Hepatocyte (in vitro differentiated cells): ENCODE measurements at regions not wholly inside any gene's neighbourhood (a gene's known extent, or its start where the extent isn't known, plus 50 kb on each side); places are given as distances from the start of the nearest gene placed in this dataset.

Source experiments
- DNase-seq: peaks from one replicate; pipeline ENCODE4 v3.0.0-alpha.2; 2016; ENCODE audit warnings: low spot score
- H2AFZ ChIP-seq: fragments of 200-600 bp; sonication (generic); 2 replicates; pipeline ENCODE4 v1.6.0; 2016; ENCODE audit warnings: antibody characterized with exemption, mild to moderate bottlenecking
- H3K27ac ChIP-seq: fragments of 200-600 bp; sonication (generic); 2 replicates; pipeline ENCODE4 v1.5.1; 2016; ENCODE audit warnings: mild to moderate bottlenecking
- H3K27me3 ChIP-seq: fragments of 200-600 bp; sonication (generic); 2 replicates; pipeline ENCODE4 v1.6.1; 2016
- H3K36me3 ChIP-seq: fragments of 200-600 bp; sonication (generic); replicated peaks from 2 replicates; pipeline ENCODE4 v1.5.1; 2016; ENCODE audit warnings: low read depth; ENCODE audit not compliant: insufficient read depth
- H3K4me1 ChIP-seq: fragments of 200-600 bp; sonication (generic); 2 replicates; pipeline ENCODE4 v1.5.1; 2016; ENCODE audit warnings: mild to moderate bottlenecking, moderate library complexity; ENCODE audit not compliant: insufficient read depth
- H3K4me2 ChIP-seq: fragments of 200-600 bp; sonication (generic); 2 replicates; pipeline ENCODE4 v1.6.0; 2016
- H3K4me3 ChIP-seq: fragments of 200-600 bp; sonication (generic); 2 replicates; pipeline ENCODE4 v1.5.1; 2016; ENCODE audit warnings: mild to moderate bottlenecking
- H3K79me2 ChIP-seq: fragments of 200-600 bp; sonication (generic); 2 replicates; pipeline ENCODE4 v1.6.0; 2017; ENCODE audit warnings: mild to moderate bottlenecking
- H3K9me2 ChIP-seq: fragments of 200-600 bp; sonication (generic); replicated peaks from 2 replicates; pipeline ENCODE4 v1.6.0; 2017; ENCODE audit warnings: mild to moderate bottlenecking; ENCODE audit not compliant: insufficient read depth
- H3K9me3 ChIP-seq: fragments of 200-600 bp; sonication (generic); 2 replicates; pipeline ENCODE4 v1.5.1; 2016; ENCODE audit warnings: low read depth, mild to moderate bottlenecking
- H4K20me1 ChIP-seq: fragments of 200-600 bp; sonication (generic); 2 replicates; pipeline ENCODE4 v1.6.0; 2016; ENCODE audit warnings: mild to moderate bottlenecking; ENCODE audit not compliant: insufficient read depth, poor library complexity, severe bottlenecking
- CTCF ChIP-seq: fragments of 200-600 bp; sonication (generic); IDR thresholded peaks from 2 replicates; pipeline ENCODE4 v1.5.1; 2016; ENCODE audit warnings: antibody characterized with exemption, mild to moderate bottlenecking; ENCODE audit not compliant: poor library complexity
- EZH2 ChIP-seq: fragments of 200-600 bp; sonication (generic); IDR thresholded peaks from 2 replicates; pipeline ENCODE4 v1.6.1; 2016; ENCODE audit warnings: antibody characterized with exemption, mild to moderate bottlenecking, borderline replicate concordance
- EZH2phosphoT487 ChIP-seq: fragments of 200-600 bp; sonication (generic); IDR thresholded peaks from one replicate; pipeline ENCODE4 v1.6.1; 2018; ENCODE audit warnings: antibody characterized with exemption, mild to moderate bottlenecking, low read depth, moderate library complexity; ENCODE audit not compliant: unreplicated experiment, severe bottlenecking
- WGBS: methylation state at CpG from one replicate; pipeline ENCODE4 v1.1.6; 2016; ENCODE audit warnings: low lambda C conversion rate; ENCODE audit errors: missing lambda C conversion rate; 5-methylcytosine and 5-hydroxymethylcytosine counted together

GRCh38 chr12:126847005-126847629 lies 1419.9 kb upstream of the TMEM132C start:
- Histone ChIP-seq H3K36me3 (no peaks in the 10 kb centered on the region), H3K27me3 (no peaks in the 10 kb centered on the region), H3K9me2 (no peaks in the 10 kb centered on the region), H3K4me2 (no peak overlapping the region), H2AFZ (no peak overlapping the region), H3K4me1 (no peaks in the 10 kb centered on the region), H3K4me3 (no peak overlapping the region), H3K79me2 (no peaks in the 10 kb centered on the region), H3K27ac (no peak overlapping the region), H4K20me1 (no peaks in the 10 kb centered on the region), H3K9me3 (no peaks in the 10 kb centered on the region)
- WGBS, result 72% methylated on average over 5 of the region's 5 CpGs
- no peak for DNase-seq
- TF ChIP-seq EZH2, result no peak
- no peak for TF ChIP-seq EZH2phosphoT487
- TF ChIP-seq CTCF, result no peak

- no peaks in the 10 kb centered on the region for H3K79me2 ChIP-seq
- H3K4me1 ChIP-seq, result no peaks in the 10 kb centered on the region
- H3K9me3 ChIP-seq, result no peaks in the 10 kb centered on the region
- no peaks in the 10 kb centered on the region for H4K20me1 ChIP-seq
- H3K36me3 ChIP-seq, result no peaks in the 10 kb centered on the region
- H3K27ac ChIP-seq, result no peak overlapping the region
- no peak for TF ChIP-seq EZH2
- TF ChIP-seq EZH2phosphoT487, result no peak
- no peak for TF ChIP-seq CTCF
- no peak overlapping the region for H3K4me3 ChIP-seq
- no peak for DNase-seq
- H2AFZ ChIP-seq, result no peak overlapping the region
- H3K4me2 ChIP-seq, result no peak overlapping the region
- H3K27me3 ChIP-seq, result no peaks in the 10 kb centered on the region
- no peaks in the 10 kb centered on the region for H3K9me2 ChIP-seq
Measured at GRCh38 chr12:126855768-126856167, 1411.2 kb upstream of the TMEM132C start.

GRCh38 chr12:126856958-126857357 lies 1410.0 kb upstream of the TMEM132C start:
- Histone ChIP-seq H4K20me1 (no peaks in the 10 kb centered on the region), H3K36me3 (no peaks in the 10 kb centered on the region), H3K27ac (no peak overlapping the region), H3K9me3 (no peaks in the 10 kb centered on the region), H3K4me3 (no peak overlapping the region), H2AFZ (no peak overlapping the region), H3K4me1 (no peaks in the 10 kb centered on the region), H3K4me2 (no peak overlapping the region), H3K79me2 (no peaks in the 10 kb centered on the region), H3K9me2 (no peaks in the 10 kb centered on the region), H3K27me3 (no peaks in the 10 kb centered on the region)
- DNase-seq, result no peak
- WGBS, result 92% methylated on average over 2 of the region's 2 CpGs
- TF ChIP-seq CTCF, result no peak
- TF ChIP-seq EZH2, result no peak
- TF ChIP-seq EZH2phosphoT487, result no peak

GRCh38 chr12:126858560-126858959 lies 1408.4 kb upstream of the TMEM132C start:
- H2AFZ ChIP-seq, result no peak overlapping the region
- no peaks in the 10 kb centered on the region for H3K9me3 ChIP-seq
- no peak overlapping the region for H3K4me2 ChIP-seq
- 76% methylated on average over 3 of the region's 3 CpGs for WGBS
- no peak for DNase-seq
- no peaks in the 10 kb centered on the region for H3K4me1 ChIP-seq
- no peaks in the 10 kb centered on the region for H3K36me3 ChIP-seq
- H3K27me3 ChIP-seq, result no peaks in the 10 kb centered on the region
- H3K27ac ChIP-seq, result no peak overlapping the region
- H3K9me2 ChIP-seq, result no peaks in the 10 kb centered on the region
- no peaks in the 10 kb centered on the region for H4K20me1 ChIP-seq
- no peaks in the 10 kb centered on the region for H3K79me2 ChIP-seq
- H3K4me3 ChIP-seq, result no peak overlapping the region
- no peak for TF ChIP-seq CTCF
- TF ChIP-seq EZH2, result no peak
- no peak for TF ChIP-seq EZH2phosphoT487
